Putamen (tissue), 1 donor: ENCODE measurements at regions not wholly inside any gene's neighbourhood (a gene's known extent, or its start where the extent isn't known, plus 50 kb on each side); places are given as distances from the start of the nearest gene placed in this dataset.
"Not testable (repeated sequence)": the region's sequence is repeated elsewhere in the genome, so short reads cannot be mapped to it uniquely, and the experiment has no call there.

Source experiments
- DNase-seq: peaks from one replicate; pipeline ENCODE4 v3.0.0-alpha.2; 2016; ENCODE audit warnings: low spot score

- no peak for DNase-seq
Measured at GRCh38 chr21:28523367-28523766, 469.3 kb downstream of the LTN1 start.

- no peak for DNase-seq
Measured at GRCh38 chr21:28522014-28522799, 470.5 kb downstream of the LTN1 start.

GRCh38 chr21:28518630-28519029 lies 474.0 kb downstream of the LTN1 start:
- DNase-seq, result no peak

- peak; percentile 11 for DNase-seq
Measured at GRCh38 chr21:28516991-28517592, 475.6 kb downstream of the LTN1 start.

- no peak for DNase-seq
Measured at GRCh38 chr21:28516021-28516420, 476.7 kb downstream of the LTN1 start.

GRCh38 chr21:28513428-28513827 lies 479.2 kb downstream of the LTN1 start:
- no peak for DNase-seq

GRCh38 chr21:28509031-28509430 lies 483.6 kb downstream of the LTN1 start:
- no peak for DNase-seq

- DNase-seq, result no peak
Measured at GRCh38 chr21:28508126-28508525, 484.6 kb downstream of the LTN1 start.

GRCh38 chr21:28496517-28496916 lies 496.2 kb downstream of the LTN1 start:
- no peak for DNase-seq

GRCh38 chr21:28492127-28492526 lies 500.6 kb downstream of the LTN1 start:
- no peak for DNase-seq

GRCh38 chr21:28489821-28490350 lies 502.8 kb downstream of the LTN1 start:
- DNase-seq, result no peak

- peak; percentile 39 for DNase-seq
Measured at GRCh38 chr21:28489162-28489561, 503.5 kb downstream of the LTN1 start.

- DNase-seq, result no peak
Measured at GRCh38 chr21:28487455-28488070, 505.1 kb downstream of the LTN1 start.

- no peak for DNase-seq
Measured at GRCh38 chr21:28485301-28486022, 507.2 kb downstream of the LTN1 start.

GRCh38 chr21:28483301-28484035 lies 509.2 kb downstream of the LTN1 start:
- DNase-seq, result no peak

- DNase-seq, result no peak
Measured at GRCh38 chr21:28482657-28483056, 510.0 kb downstream of the LTN1 start.

GRCh38 chr21:28480470-28480869 lies 512.2 kb downstream of the LTN1 start:
- DNase-seq, result no peak

- DNase-seq, result no peak
Measured at GRCh38 chr21:28473530-28474220, 519.0 kb downstream of the LTN1 start.

GRCh38 chr21:28472543-28472942 lies 520.1 kb downstream of the LTN1 start:
- DNase-seq, result not testable (repeated sequence)

- DNase-seq, result no peak
Measured at GRCh38 chr21:28464988-28465387, 527.7 kb downstream of the LTN1 start.

GRCh38 chr21:28464095-28464494 lies 528.6 kb downstream of the LTN1 start:
- DNase-seq, result no peak
